ENCODE measurements at regions not wholly inside any gene's neighbourhood (a gene's known extent, or its start where the extent isn't known, plus 50 kb on each side); places are given as distances from the start of the nearest gene placed in this dataset.
"Not testable (repeated sequence)": the region's sequence is repeated elsewhere in the genome, so short reads cannot be mapped to it uniquely, and the experiment has no call there.

DNA sequence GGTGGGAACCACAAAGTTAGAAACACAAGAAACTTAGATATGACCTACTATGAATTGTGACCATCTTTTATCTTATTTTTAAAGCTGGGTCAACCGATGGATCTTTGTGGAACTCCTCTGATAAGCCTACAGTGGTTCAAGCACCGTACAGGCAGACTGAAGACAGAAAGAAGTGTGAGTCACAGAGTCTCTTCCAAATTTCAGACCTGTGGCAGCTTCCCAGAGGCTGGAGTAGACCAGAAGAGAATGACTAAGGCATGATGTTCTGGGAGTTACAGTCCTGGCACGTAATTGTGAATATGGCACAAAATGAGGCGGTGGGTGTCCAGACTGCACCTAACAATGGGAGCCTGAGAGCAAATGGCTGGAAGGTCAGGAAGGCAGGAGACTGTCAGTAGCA is 70.0 kb downstream of the LMO4 start:
- DNase-seq (no peak), ATAC-seq (no peak)
- intact Hi-C loops (cut with DNase I, micrococcal nuclease): no loop called here

- intact Hi-C loops (cut with DNase I, micrococcal nuclease): no loop called here
- ATAC-seq (peak; percentile 70), DNase-seq (no peak)
Measured at GRCh38 chr1:87399264-87399663, 70.6 kb downstream of the LMO4 start.

DNA sequence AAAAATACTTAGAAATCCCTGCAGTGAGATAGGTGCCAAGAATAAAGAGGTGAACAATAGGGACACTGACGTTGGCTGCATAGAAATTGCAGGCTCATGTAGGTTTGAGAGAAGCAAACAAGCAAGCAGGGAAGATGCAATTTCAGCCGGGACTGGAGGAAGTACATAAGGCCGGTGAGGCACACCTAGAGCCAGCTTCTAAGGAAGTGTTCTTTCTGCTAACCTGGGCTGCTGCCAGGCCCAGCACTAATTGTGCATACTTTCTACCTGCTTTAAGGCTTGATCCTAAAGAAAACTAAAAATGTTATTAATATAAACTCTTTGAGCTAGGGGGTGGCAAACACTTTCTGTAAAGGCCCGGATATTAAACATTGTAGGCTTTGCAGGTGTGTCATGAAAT is 71.0 kb downstream of the LMO4 start:
- intact Hi-C loops (cut with DNase I, micrococcal nuclease): no loop called here
- DNase-seq (peak; percentile 29 to 61), ATAC-seq (peak; percentile 96)

DNA sequence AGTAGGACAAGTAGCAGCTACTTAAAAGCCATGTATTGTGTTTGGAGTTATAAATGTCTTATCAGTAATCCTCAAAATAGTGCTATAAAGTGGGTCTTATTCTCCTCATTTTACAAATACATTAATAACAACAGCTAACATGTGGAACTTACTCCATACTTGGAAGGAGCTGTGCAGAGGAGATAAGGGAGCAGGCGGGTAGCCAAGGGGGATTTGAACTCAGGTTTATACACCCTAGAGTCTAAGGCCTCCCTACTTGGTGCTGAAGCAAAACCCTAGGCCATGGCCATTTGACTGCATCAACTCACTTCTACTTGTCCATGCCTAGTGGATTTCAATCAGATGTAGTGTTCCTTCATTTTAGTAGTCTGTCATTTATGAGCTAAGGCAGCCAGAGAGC is 72.1 kb downstream of the LMO4 start:
- no peak for ATAC-seq
- intact Hi-C loops (cut with DNase I, micrococcal nuclease): no loop called here
- DNase-seq: no peak

DNA sequence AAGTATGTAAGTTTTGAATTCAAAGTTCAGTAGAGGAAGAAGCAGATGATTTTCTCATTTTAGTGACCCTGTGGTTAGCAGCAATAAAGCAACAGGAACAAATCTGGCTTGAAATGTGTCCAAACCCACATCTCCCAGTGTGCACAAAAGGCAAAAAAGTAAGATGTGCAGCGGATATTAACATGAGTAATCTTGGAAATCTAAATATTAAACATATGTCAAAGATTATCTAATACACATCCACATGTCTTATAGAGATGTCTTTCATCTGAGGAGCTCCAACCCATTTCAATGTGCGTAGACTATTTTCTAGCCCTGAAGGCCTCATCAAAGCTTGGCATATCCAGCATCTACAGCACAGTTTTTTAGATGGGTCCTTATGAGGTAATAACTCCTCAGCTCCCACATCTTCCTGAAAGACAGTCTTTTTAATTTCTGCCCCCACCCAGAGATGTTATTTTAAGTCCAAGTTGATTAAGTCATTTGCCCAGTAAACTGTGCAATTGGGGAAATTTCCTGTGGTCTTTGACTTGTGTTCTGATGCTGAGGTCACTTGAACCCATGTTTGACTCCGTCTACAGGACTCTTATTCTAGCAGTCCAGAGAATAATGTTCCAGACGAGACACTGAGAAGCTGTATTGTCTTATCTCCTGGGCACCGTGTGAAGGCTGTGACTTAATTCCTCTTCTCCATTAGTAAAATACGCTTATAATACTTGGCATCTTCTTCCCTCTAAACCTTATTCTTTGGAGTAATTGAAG is 73.7 kb downstream of the LMO4 start:
- intact Hi-C loops (cut with DNase I, micrococcal nuclease): no loop called here
- ATAC-seq: no peak

GRCh38 chr1:87403061-87403820 is 74.6 kb downstream of the LMO4 start:
- intact Hi-C loops (cut with DNase I, micrococcal nuclease): no loop called here
- no peak for DNase-seq
- no peak for ATAC-seq

More for the DNA sequence above, 73.7 kb downstream of the LMO4 start:
- no peak for DNase-seq

- DNase-seq (no peak), ATAC-seq (no peak)
- intact Hi-C loops (cut with DNase I, micrococcal nuclease): no loop called here
Measured at GRCh38 chr1:87404296-87404695, 75.6 kb downstream of the LMO4 start.

DNA sequence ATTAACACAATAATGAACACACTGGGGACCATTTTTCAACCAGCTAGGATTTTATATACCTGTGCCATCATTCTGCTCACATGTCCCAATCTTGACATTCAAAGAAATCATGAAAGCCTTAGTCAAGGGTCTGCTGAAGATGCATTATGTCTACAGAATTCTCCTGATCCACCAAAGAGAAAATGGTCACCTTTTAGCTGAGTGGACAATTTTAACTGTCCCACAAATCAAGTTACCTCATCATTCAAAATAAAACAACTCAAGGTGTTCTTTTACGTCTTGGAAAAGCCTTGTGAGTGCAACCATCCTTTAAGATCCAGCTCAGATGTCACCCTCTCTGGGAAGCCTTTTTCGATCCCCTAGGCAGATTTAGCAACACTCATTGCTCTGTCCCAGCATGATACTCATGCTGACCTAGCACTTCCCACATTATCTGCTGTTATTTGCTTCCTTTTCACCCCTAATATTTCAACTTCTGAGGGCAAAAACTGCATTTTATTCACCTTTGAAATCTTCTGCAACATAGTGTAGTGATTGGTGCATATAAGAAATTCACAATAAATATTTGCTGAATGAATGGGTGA is 80.1 kb downstream of the LMO4 start:
- intact Hi-C loops (cut with DNase I, micrococcal nuclease): no loop called here

GRCh38 chr1:87410776-87411480 is 82.2 kb downstream of the LMO4 start:
- DNase-seq (peak; percentile 51 to 55), ATAC-seq (peak; percentile 36)
- intact Hi-C loops (cut with DNase I, micrococcal nuclease): no loop called here

More for the DNA sequence above, 80.1 kb downstream of the LMO4 start:
- ATAC-seq: no peak
- no peak for DNase-seq

DNA sequence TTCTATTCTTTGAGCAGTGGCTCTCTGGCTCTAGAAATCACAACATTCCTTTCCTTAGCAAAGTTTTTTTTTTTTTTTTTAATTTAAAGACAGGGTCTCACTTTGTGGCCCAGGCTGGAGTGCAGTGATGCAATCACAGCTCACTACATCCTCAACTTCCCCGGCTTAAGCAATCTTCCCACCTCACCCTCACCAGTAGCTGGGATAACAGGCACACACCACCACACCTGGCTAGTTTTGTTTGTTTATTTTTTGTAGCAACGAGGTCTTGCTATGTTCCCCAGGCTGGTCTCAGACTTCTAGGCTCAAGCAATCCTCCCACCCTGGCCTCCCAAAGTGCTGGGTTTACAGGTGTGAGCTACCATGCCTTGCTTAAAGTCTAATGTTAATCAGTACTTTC is 85.2 kb downstream of the LMO4 start:
- intact Hi-C loops (cut with DNase I, micrococcal nuclease); ATAC-seq; DNase-seq: not testable (repeated sequence)

DNA sequence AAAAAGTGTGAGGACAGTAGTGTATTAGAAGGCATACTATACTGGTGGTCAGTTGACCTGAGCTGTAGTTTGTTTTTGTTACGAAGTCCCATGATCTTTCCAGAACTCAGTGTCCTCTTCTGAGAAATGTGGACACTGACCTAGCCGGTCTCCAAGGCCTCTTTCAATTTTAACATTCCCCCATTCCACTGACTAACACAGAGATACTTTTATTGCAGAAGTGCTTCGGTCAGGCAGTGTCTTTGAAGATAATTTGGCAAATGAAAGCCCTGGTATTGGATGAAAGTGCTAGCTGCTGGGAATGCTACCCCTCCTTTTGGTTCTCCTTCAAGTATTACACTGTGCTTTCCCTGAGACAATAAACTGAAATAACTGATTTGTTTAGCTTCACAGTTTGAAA is 89.4 kb downstream of the LMO4 start:
- DNase-seq (no peak), ATAC-seq (no peak)
- intact Hi-C loops (cut with DNase I, micrococcal nuclease): no loop called here

DNA sequence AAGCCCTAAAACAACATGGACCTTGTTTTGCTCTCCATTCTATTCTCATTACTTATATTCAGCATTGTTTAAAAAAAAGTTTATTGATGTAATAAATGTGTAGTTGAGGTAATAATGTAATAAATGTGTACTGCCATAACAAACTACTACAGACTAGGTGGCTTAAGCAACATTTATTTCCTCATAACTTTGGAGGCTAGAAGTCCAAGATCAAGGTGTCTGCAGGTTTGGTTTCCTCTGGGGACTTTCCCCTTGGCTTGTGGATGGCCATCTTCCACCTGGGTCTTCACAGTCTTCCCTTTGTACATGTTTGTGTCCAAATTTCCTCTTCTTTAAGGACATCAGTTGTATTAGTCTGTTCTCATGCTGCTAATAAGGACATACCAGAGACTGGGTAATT is 93.1 kb downstream of the LMO4 start:
- intact Hi-C loops (cut with DNase I, micrococcal nuclease): no loop called here
- ATAC-seq (peak; percentile 52), DNase-seq (no peak)

DNA sequence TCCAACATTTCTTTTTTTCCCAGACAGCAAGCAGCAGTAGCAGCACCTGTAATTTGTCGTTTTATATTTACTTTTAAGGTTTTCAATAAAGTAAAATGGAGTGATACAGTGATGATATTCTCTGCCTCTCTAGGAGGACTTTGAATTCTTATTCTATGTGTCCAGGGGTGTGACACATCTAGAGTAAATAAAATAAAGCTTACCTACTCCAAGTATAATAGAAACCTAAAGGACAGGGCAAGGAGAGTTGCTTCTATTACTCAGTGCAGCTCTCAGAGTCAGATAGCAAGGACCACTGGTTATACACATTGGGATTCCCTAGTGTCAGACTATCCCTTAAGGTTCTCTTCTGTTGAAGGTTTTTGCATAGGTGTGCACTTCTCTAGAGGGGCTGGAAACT is 95.9 kb downstream of the LMO4 start:
- peak; percentile 93 for ATAC-seq
- DNase-seq: no peak
- intact Hi-C loops (cut with DNase I, micrococcal nuclease): no loop called here

DNA sequence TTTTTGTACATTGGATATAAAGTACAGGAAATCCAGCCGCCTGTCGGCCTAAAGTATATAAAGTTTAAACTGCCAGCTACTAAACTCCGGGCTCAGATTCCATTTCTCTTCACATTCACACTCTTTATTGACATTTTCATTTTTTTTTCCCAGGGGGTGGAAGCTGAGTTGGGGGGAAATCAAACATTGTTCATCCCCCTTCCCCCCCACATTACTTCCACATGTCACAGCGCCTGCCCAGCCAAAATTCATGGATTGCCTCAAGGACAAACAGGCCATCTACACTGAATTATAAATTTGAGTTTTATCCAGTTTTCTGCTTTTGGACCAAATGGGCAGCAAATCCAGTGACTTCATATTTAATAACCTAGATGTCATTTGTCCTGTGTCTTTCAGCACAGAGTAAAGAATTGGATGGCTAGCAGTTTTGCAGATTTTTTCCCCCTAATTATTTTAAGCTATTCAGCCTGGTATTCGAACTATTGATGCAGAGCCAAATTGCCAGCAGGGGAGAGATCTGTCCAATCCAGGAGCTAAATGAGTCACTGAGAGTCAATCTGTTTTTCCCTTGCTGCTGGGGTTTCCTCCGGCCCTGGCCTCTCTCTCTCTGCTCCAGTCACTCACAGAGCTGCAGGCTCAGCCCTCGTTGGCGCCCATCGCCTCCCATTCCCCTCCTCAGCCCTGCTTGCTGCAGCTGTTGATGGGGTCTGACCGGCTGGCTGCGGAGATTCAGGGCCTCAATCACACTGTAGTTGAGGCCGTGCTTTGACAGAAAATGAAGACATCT is 98.0 kb downstream of the LMO4 start:
- DNase-seq: no peak
- ATAC-seq: no peak
- intact Hi-C loops (cut with DNase I, micrococcal nuclease): no loop called here

DNA sequence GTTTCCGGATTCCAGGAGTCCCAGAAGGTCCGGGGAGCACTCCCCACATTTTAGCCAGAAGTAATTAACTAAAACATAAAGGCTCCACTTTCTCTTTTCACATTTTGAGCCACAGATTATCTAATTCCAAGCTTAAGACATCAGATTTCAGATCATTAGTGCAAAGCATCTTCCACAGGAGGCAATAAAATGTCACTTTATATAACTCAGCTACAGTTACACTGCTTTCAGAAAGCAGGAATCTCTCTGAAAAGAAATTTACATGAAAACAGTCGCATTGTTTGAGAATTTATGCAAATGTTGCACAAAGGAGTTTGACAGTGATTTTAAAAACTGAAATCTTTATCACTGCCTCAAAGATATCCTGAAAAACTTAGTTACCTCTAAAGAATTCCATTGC is 99.7 kb downstream of the LMO4 start:
- intact Hi-C loops (cut with DNase I, micrococcal nuclease): no loop called here
- DNase-seq: no peak
- ATAC-seq: no peak

- DNase-seq: no peak
- intact Hi-C loops (cut with DNase I, micrococcal nuclease): no loop called here
- ATAC-seq: no peak
Measured at GRCh38 chr1:87428883-87429282, 100.2 kb downstream of the LMO4 start.

GRCh38 chr1:87432685-87433084 is 104.0 kb downstream of the LMO4 start:
- intact Hi-C loops (cut with DNase I, micrococcal nuclease): no loop called here
- DNase-seq (no peak), ATAC-seq (no peak)

GRCh38 chr1:87433101-87433500 is 104.4 kb downstream of the LMO4 start:
- intact Hi-C loops (cut with DNase I, micrococcal nuclease); DNase-seq; ATAC-seq: not testable (repeated sequence)

DNA sequence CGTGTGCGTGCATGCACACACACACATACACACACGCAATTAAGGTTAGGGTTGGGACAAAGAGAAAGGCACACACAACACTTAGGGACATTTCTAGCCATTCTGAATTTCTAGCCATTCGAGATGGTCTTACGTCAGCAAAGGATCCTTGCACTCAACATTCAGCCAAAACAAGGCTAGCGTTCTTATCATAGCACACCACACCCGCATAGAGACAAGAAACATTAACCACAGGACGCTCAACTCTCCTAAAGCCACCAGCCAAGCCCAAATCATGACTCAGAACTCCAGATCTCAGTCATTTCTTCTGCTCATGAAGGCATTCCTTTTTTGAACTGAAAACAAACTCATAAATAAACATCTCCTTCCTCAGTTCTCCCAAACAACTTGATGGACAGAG is 106.8 kb downstream of the LMO4 start:
- ATAC-seq (no peak), DNase-seq (no peak)
- intact Hi-C loops (cut with DNase I, micrococcal nuclease): no loop called here
